DOHH2 (cell line): ENCODE measurements at regions not wholly inside any gene's neighbourhood (a gene's known extent, or its start where the extent isn't known, plus 50 kb on each side); places are given as distances from the start of the nearest gene placed in this dataset.

ENCODE experiments used
- H3F3A ChIP-seq: fragments of 200-600 bp; sonication (generic), shearing (Covaris generic); 2 replicates; pipeline ENCODE4 v1.6.0; 2016; ENCODE audit warnings: antibody characterized with exemption, mild to moderate bottlenecking; ENCODE audit not compliant: control insufficient read depth, insufficient read depth
- H3K27ac ChIP-seq: fragments of 200-600 bp; sonication (generic); 2 replicates; pipeline ENCODE4 v1.5.1; 2014; ENCODE audit warnings: low read depth, mild to moderate bottlenecking, low read length, moderate library complexity
- H3K27me3 ChIP-seq: fragments of 200-600 bp; sonication (generic); 2 replicates; pipeline ENCODE4 v1.6.1; 2014; ENCODE audit warnings: mild to moderate bottlenecking, low read length, mixed read lengths; ENCODE audit not compliant: control insufficient read depth
- H3K36me3 ChIP-seq: fragments of 200-600 bp; sonication (generic); 2 replicates; pipeline ENCODE4 v1.6.1; 2014; ENCODE audit warnings: mild to moderate bottlenecking, low read length, moderate library complexity, mixed read lengths; ENCODE audit not compliant: control insufficient read depth
- H3K4me1 ChIP-seq: fragments of 200-600 bp; sonication (generic); 2 replicates; pipeline ENCODE4 v1.6.1; 2014; ENCODE audit warnings: mild to moderate bottlenecking, low read length, mixed read lengths; ENCODE audit not compliant: control insufficient read depth
- H3K4me2 ChIP-seq: fragments of 200-600 bp; sonication (generic); 2 replicates; pipeline ENCODE4 v1.6.0; 2014; ENCODE audit warnings: mild to moderate bottlenecking, low read length, moderate library complexity
- H3K4me3 ChIP-seq: fragments of 200-600 bp; sonication (generic); 2 replicates; pipeline ENCODE4 v1.5.1; 2014; ENCODE audit warnings: mild to moderate bottlenecking, low read length, mixed read lengths
- H3K79me2 ChIP-seq: fragments of 200-600 bp; sonication (generic); 2 replicates; pipeline ENCODE4 v1.6.1; 2014; ENCODE audit warnings: mild to moderate bottlenecking, low read length, mixed read lengths; ENCODE audit not compliant: control insufficient read depth
- H3K9me2 ChIP-seq: fragments of 200-600 bp; sonication (generic); replicated peaks from 2 replicates; pipeline ENCODE4 v1.6.1; 2014; ENCODE audit warnings: mild to moderate bottlenecking, low read length, mixed read lengths; ENCODE audit not compliant: control insufficient read depth
- H3K9me3 ChIP-seq: fragments of 200-600 bp; sonication (generic); 2 replicates; pipeline ENCODE4 v1.6.1; 2014; ENCODE audit warnings: antibody characterized with exemption, low read length, mixed read lengths; ENCODE audit not compliant: control insufficient read depth, insufficient read depth
- H4K20me1 ChIP-seq: fragments of 200-600 bp; sonication (generic); 2 replicates; pipeline ENCODE4 v1.6.0; 2014; ENCODE audit warnings: low read depth, mild to moderate bottlenecking, antibody characterized with exemption, low read length, moderate library complexity; ENCODE audit not compliant: control insufficient read depth, insufficient read depth
- EZH2phosphoT487 ChIP-seq: fragments of 200-600 bp; sonication (generic); IDR thresholded peaks from 2 replicates; pipeline ENCODE4 v1.6.1; 2017; ENCODE audit warnings: borderline replicate concordance, mild to moderate bottlenecking, antibody characterized with exemption, low read length, moderate library complexity, mixed read lengths
- TF ChIP-seq, protein P1 (sequence below): fragments of 200-600 bp; sonication (generic); IDR thresholded peaks from one replicate; pipeline ENCODE4 v1.5.1; 2014; ENCODE audit warnings: antibody characterized with exemption, mild to moderate bottlenecking, low read depth, low read length; ENCODE audit not compliant: poor library complexity, severe bottlenecking

DNA sequence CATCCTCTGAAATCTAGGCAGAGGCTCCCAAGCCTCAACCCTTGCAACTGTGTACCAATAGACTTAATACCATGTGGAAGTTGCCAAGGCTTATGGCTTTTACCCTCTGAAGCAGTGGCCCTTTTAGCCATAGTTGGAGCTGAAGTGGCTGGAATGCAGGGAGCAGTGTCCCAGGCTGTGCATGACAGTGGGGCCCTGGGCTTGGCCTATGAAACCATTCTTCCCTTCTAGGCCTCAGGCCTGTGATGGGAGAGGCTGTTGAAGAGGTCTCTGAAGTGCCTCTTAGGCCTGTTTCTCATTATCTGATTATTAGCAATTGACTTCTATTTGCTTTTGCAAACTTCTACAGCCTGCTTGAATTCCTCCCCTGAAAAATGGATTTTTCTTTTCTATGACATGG is 612.7 kb upstream of the ZWINT start:
- no peak overlapping the region for H3K4me2 ChIP-seq
- H3F3A ChIP-seq: no peaks in the 10 kb centered on the region
- TF ChIP-seq, protein P1, sequence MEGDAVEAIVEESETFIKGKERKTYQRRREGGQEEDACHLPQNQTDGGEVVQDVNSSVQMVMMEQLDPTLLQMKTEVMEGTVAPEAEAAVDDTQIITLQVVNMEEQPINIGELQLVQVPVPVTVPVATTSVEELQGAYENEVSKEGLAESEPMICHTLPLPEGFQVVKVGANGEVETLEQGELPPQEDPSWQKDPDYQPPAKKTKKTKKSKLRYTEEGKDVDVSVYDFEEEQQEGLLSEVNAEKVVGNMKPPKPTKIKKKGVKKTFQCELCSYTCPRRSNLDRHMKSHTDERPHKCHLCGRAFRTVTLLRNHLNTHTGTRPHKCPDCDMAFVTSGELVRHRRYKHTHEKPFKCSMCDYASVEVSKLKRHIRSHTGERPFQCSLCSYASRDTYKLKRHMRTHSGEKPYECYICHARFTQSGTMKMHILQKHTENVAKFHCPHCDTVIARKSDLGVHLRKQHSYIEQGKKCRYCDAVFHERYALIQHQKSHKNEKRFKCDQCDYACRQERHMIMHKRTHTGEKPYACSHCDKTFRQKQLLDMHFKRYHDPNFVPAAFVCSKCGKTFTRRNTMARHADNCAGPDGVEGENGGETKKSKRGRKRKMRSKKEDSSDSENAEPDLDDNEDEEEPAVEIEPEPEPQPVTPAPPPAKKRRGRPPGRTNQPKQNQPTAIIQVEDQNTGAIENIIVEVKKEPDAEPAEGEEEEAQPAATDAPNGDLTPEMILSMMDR: no peak
- no peak for TF ChIP-seq EZH2phosphoT487
- H3K79me2 ChIP-seq: no peaks in the 10 kb centered on the region
- no peaks in the 10 kb centered on the region for H3K9me2 ChIP-seq
- H3K27ac ChIP-seq: no peak overlapping the region
- no peaks in the 10 kb centered on the region for H3K36me3 ChIP-seq
- H3K4me3 ChIP-seq: no peak overlapping the region
- no peaks in the 10 kb centered on the region for H3K9me3 ChIP-seq
- no peaks in the 10 kb centered on the region for H3K27me3 ChIP-seq
- H4K20me1 ChIP-seq: no peaks in the 10 kb centered on the region
- H3K4me1 ChIP-seq: no peaks in the 10 kb centered on the region

GRCh38 chr10:56943221-56943755 is 582.2 kb upstream of the ZWINT start:
- Histone ChIP-seq H3K27me3 (no peaks in the 10 kb centered on the region), H4K20me1 (no peaks in the 10 kb centered on the region), H3K4me3 (no peak overlapping the region), H3K36me3 (no peaks in the 10 kb centered on the region), H3F3A (no peaks in the 10 kb centered on the region), H3K9me2 (no peaks in the 10 kb centered on the region), H3K9me3 (no peaks in the 10 kb centered on the region), H3K4me1 (no peaks in the 10 kb centered on the region), H3K79me2 (no peaks in the 10 kb centered on the region), H3K27ac (no peak overlapping the region), H3K4me2 (no peak overlapping the region)
- TF ChIP-seq EZH2phosphoT487: no peak
- TF ChIP-seq, protein P1: no peak

GRCh38 chr10:56934515-56934914 is 573.5 kb upstream of the ZWINT start:
- Histone ChIP-seq H3K27ac (no peak overlapping the region), H3K4me3 (no peak overlapping the region)
- TF ChIP-seq, protein P1: no peak
- no peak for TF ChIP-seq EZH2phosphoT487

DNA sequence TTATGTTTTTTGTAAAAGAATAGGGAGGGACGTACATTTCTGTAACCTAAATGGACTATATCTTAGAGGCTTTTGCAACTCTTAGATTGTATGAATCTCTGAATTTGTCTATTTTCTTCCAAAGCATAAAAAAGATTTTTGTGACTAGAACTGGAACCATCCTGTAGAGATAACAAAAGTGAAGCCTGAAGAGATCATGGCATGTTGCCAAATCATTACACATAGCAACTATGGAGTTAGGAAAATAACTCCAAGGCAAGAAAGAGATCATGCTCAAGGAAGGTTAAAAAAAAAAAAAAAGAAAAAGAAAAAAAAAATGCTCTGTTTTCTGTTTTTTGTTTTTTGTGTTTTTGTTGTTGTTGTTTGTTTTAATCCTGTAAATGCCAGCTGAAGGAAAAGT is 567.7 kb upstream of the ZWINT start:
- TF ChIP-seq, protein P1: no peak
- TF ChIP-seq EZH2phosphoT487: no peak
- no peaks in the 10 kb centered on the region; the same call in 1 of the 2 replicates for H3K9me3 ChIP-seq
- H4K20me1 ChIP-seq: no peaks in the 10 kb centered on the region
- H3K4me1 ChIP-seq: no peaks in the 10 kb centered on the region
- no peaks in the 10 kb centered on the region for H3K79me2 ChIP-seq
- H3K36me3 ChIP-seq: no peaks in the 10 kb centered on the region
- no peaks in the 10 kb centered on the region for H3K9me2 ChIP-seq
- no peaks in the 10 kb centered on the region for H3F3A ChIP-seq
- no peak overlapping the region for H3K4me3 ChIP-seq
- H3K27me3 ChIP-seq: no peaks in the 10 kb centered on the region
- no peak overlapping the region for H3K4me2 ChIP-seq
- no peak overlapping the region for H3K27ac ChIP-seq

More at GRCh38 chr10:56934515-56934914, 573.5 kb upstream of the ZWINT start:
- H3K4me2 ChIP-seq: no peak overlapping the region
- H3K9me2 ChIP-seq: no peaks in the 10 kb centered on the region
- no peaks in the 10 kb centered on the region for H3K36me3 ChIP-seq
- no peaks in the 10 kb centered on the region for H3K79me2 ChIP-seq
- H3K9me3 ChIP-seq: peaks cover 17% of the 10 kb centered on the region; the same call in 1 of the 2 replicates
- no peaks in the 10 kb centered on the region for H3F3A ChIP-seq
- no peaks in the 10 kb centered on the region for H3K27me3 ChIP-seq
- no peaks in the 10 kb centered on the region for H3K4me1 ChIP-seq
- no peaks in the 10 kb centered on the region for H4K20me1 ChIP-seq
